ENCODE measurements at regions not wholly inside any gene's neighbourhood (a gene's known extent, or its start where the extent isn't known, plus 50 kb on each side); places are given as distances from the start of the nearest gene placed in this dataset.

GRCh38 chr6:12230523-12230922, 59.6 kb upstream of the EDN1 start:
- H3K4me3 ChIP-seq (replicated peaks; ENCODE audit: low read depth, low read length), result no peak overlapping the region
- no peak for DNase-seq (ENCODE audit: low read depth)
- TF ChIP-seq CTCF (IDR thresholded peaks at IDR 0.05; ENCODE audit: low read length, missing control alignments), result no peak

- H3K4me3 ChIP-seq (replicated peaks; ENCODE audit: low read depth, low read length), result no peak overlapping the region
- DNase-seq (ENCODE audit: low read depth), result peak; percentile 77
- no peak for TF ChIP-seq CTCF (IDR thresholded peaks at IDR 0.05; ENCODE audit: low read length, missing control alignments)
These were observed 57.8 kb upstream of the EDN1 start for GRCh38 chr6:12232339-12232738.

- H3K4me3 ChIP-seq (replicated peaks; ENCODE audit: low read depth, low read length), result no peak overlapping the region
- TF ChIP-seq CTCF (IDR thresholded peaks at IDR 0.05; ENCODE audit: low read length, missing control alignments), result no peak
- DNase-seq (ENCODE audit: low read depth), result no peak
These were observed 57.3 kb upstream of the EDN1 start for GRCh38 chr6:12232821-12233220.

GRCh38 chr6:12233693-12234571, 56.2 kb upstream of the EDN1 start:
- TF ChIP-seq CTCF (IDR thresholded peaks at IDR 0.05; ENCODE audit: low read length, missing control alignments), result no peak
- peak; percentile 87 for DNase-seq (ENCODE audit: low read depth)
- no peak overlapping the region for H3K4me3 ChIP-seq (replicated peaks; ENCODE audit: low read depth, low read length)

GRCh38 chr6:12235341-12235740, 54.8 kb upstream of the EDN1 start:
- no peak for TF ChIP-seq CTCF (IDR thresholded peaks at IDR 0.05; ENCODE audit: low read length, missing control alignments)
- H3K4me3 ChIP-seq (replicated peaks; ENCODE audit: low read depth, low read length), result no peak overlapping the region
- no peak for DNase-seq (ENCODE audit: low read depth)

- H3K4me3 ChIP-seq (replicated peaks; ENCODE audit: low read depth, low read length), result no peak overlapping the region
- no peak for TF ChIP-seq CTCF (IDR thresholded peaks at IDR 0.05; ENCODE audit: low read length, missing control alignments)
- DNase-seq (ENCODE audit: low read depth), result no peak
These were observed 51.9 kb upstream of the EDN1 start for GRCh38 chr6:12238219-12238618.
